NCI-H146 treated with DMSO at 0.1 percent for 48 hours (cell line): ENCODE measurements at regions not wholly inside any gene's neighbourhood (a gene's known extent, or its start where the extent isn't known, plus 50 kb on each side); places are given as distances from the start of the nearest gene placed in this dataset.

Experiments
- DNase-seq: peaks from one replicate; lab custom pipeline; 2025; ENCODE audit not compliant: unreplicated experiment; lab: John Stamatoyannopoulos, UW

GRCh38 chr9:126235336-126236243, 91.0 kb upstream of the MVB12B start:
- no peak for DNase-seq

- DNase-seq = no peak
Observed at GRCh38 chr9:126236273-126236672, 90.4 kb upstream of the MVB12B start.

- DNase-seq = no peak
Observed at GRCh38 chr9:126238415-126238814, 88.2 kb upstream of the MVB12B start.

- DNase-seq = no peak
Observed at GRCh38 chr9:126239515-126239914, 87.1 kb upstream of the MVB12B start.

GRCh38 chr9:126240835-126241234, 85.8 kb upstream of the MVB12B start:
- DNase-seq = no peak

GRCh38 chr9:126248680-126249079, 77.9 kb upstream of the MVB12B start:
- DNase-seq = no peak

GRCh38 chr9:126261584-126262356, 64.9 kb upstream of the MVB12B start:
- no peak for DNase-seq

- no peak for DNase-seq
Observed at GRCh38 chr9:126262738-126263137, 63.9 kb upstream of the MVB12B start.

GRCh38 chr9:126270556-126270955, 56.1 kb upstream of the MVB12B start:
- DNase-seq = no peak

GRCh38 chr9:126275386-126276001, 51.1 kb upstream of the MVB12B start:
- no peak for DNase-seq

GRCh38 chr9:126276056-126276728, 50.4 kb upstream of the MVB12B start:
- DNase-seq = no peak
